Suppressor macrophage (primary cell): ENCODE measurements at regions not wholly inside any gene's neighbourhood (a gene's known extent, or its start where the extent isn't known, plus 50 kb on each side); places are given as distances from the start of the nearest gene placed in this dataset.

Source experiments
- DNase-seq, 4 experiments: peaks; one replicate each; pipeline ENCODE4 v3.0.0-alpha.2; 2020 to 2022

DNA sequence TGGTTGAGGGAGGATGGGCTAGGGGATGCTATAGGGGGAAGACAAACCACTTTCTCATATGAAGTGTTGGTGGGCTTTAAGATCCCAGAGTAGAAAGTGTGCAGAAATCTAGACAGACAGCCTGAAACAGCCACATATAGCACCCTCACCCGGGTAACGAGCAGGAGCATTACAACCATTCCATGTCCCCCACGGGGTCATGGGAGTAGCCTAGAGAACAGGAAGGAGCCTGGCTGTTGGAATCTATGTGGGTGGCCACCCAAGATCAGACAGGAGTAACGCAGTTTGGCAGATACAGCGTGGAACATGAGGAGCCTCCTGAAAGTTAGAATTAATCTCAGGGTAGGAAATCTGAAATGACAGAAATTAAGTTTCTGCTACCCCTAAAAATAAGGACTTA is 146.1 kb upstream of the RAI14 start:
- DNase-seq, result no peak

DNA sequence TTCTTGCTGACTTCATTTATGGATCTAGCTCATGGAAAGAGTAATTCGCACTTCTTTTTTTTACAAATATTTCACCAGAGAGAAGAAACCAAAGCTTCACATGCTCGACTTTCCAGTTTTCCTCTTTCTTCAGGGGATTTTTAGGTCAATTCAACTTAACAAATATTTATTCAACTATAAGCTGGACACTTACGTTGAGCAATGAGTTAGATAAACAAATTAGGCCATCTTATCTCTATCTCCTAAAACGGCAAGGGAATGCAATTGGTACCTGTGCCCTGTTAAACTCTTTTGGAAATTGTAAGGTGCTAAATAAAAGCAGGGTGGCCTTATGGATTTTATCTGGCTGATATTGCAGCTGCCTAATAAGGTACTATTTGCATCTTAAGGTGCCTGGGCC is 145.1 kb upstream of the RAI14 start:
- no peak for DNase-seq

DNA sequence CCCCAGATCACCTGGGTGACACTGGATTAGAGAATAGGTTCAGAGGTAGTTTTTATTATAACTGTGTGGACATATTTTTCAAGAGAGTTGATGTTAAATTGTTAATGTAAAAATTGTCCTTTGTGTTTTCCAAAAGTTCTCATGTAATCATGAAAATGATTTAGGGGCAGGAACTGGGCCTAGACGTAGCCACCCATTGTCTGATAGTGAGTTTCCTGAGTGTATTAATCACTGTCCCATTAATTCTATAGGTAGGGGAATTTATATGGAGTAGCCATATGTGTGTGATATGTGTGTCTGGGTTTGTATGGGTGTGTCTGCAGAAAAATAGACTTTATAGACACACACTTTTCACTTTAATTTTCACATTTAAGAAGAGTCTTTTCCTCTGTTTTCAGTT is 144.6 kb upstream of the RAI14 start:
- DNase-seq, result no peak

DNA sequence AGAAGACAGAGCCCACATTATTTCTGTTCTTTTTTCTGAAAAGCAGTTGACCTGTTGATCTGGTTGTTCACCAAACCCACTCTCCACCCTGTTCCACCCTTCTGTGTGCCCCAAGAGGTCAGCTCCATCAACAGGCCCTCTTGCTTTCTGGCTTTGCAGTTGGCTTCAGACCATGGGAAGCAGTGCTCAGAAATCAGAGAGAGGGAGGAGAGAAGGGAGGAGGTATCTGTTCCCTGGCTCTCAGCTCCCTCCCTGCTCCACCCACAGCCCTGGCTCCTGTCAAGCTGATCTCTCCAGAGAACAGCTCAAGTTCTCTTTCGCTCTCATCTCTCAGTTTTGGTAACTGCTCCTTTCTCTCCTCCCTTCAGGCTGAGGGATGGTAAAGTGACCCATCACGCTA is 144.2 kb upstream of the RAI14 start:
- no peak for DNase-seq

DNA sequence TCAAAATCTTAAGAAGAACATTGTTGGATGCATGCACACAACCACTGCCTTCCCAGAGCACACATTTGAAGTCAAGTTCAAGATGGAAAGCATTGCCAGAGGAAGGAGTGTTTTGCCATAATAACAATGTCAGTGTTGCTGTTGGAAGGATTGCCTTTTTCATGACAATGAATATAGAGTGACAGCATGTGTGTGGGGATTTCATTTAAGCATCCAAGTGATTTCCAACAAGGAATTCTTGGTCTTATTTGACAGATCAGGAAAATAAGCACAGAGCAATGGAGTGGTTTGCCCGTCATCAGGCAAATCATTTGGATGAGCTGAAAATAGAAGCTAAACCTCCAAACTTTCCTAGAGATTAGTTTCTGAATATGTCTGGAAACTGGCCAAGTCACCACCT is 140.0 kb upstream of the RAI14 start:
- no peak for DNase-seq

DNA sequence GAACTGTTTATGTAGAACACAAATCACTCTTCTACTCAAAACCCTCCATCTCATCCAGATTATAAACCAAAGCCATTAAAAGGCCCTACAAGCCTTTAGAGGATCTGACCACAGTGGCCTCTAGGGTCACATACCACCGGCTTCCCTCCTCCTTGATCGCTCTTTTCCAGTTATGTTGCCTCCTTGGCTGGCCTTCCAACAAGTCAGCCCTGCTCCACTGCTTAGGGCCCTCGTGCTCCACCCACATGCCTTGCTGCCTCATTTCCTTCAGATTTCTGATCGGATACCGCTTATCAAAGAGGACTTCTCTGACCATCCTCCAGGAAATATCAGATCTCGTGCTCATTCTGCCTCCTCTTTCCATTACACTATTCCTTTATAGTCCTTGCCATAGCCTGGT is 139.4 kb upstream of the RAI14 start:
- no peak for DNase-seq

DNA sequence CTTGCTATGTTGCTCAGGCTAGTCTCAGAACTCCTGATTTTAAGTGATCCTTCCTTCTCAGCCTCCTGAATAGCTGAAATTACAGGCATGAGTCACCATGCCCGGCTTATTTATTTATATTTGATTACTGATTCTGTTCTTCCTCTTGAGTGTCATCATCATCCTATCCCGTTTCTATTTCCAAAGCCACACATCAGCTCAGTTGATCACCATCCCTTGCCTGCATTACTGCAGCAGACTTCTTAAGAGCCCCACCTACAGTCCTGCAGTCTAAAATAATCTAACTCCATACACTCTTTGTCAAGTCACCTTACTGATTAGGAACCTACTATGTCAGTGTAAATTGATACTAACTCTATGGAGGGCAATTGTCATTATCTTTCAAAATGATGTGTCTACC is 138.9 kb upstream of the RAI14 start:
- peak in 3 of 4 experiments; percentile 29 to 58 (median 46) for DNase-seq

DNA sequence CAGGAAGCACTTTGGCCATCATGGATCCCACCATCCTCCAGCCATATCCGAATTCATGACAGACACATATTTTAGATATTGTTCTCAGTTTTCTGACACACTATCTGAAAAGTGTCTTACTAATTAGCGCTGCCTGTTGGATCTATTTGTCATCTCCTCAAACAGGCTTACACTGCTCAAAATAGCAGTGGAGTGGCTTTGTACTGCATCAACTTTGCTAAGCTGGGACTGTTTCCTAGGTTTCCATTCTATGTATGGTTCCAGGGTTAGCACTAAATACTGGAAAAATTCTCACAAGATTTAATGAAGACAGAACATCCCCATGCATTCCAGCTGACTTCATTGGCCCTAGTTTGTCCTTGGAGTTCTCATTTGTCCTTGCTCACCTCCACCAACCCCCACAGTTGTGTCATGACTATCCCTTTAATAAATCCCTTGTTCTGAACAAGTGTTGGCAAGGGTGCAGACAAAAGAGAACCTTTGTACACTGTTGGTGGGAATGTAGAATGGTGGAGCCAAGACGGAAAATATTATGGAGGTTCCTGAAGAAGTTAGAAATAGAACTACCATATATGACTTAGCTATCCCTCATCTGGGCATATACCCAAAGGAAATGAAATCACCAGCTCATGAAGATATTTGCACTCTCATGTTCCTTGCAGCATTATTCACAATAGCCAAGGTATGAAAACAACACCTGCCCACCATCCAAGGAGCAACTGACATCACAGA is 136.5 kb upstream of the RAI14 start:
- no peak for DNase-seq

DNA sequence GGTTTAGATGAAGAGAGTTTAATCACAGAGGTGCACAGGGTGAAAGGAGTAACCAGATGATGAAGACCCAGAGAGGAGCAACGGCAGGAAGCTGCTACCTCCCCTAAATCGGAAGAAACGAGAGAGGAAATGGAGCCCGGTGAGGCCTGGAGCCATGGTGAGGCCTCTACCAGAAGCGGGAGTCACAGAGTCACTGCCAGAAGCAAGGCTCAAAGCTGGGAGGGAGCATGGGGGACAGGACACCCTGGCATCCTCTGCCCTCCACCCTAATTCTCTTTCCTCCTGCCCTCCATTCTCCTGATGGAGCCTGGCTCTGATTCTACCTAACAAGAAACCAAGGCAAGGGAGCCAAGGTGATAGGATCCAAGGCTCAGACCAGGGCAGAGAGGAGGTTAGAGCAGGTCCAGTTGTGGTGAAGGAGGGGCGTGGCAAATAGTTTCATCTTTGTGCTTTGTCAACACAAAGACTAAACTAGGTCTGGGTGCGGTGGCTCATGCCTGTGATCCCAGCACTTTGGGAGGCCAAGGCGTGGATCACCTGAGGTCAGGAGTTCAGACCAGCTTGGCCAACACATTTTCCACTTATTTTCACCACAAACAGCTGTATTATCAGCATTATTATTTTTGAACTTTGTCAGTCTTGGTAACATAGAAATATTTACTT is 134.4 kb upstream of the RAI14 start:
- DNase-seq, result no peak

DNA sequence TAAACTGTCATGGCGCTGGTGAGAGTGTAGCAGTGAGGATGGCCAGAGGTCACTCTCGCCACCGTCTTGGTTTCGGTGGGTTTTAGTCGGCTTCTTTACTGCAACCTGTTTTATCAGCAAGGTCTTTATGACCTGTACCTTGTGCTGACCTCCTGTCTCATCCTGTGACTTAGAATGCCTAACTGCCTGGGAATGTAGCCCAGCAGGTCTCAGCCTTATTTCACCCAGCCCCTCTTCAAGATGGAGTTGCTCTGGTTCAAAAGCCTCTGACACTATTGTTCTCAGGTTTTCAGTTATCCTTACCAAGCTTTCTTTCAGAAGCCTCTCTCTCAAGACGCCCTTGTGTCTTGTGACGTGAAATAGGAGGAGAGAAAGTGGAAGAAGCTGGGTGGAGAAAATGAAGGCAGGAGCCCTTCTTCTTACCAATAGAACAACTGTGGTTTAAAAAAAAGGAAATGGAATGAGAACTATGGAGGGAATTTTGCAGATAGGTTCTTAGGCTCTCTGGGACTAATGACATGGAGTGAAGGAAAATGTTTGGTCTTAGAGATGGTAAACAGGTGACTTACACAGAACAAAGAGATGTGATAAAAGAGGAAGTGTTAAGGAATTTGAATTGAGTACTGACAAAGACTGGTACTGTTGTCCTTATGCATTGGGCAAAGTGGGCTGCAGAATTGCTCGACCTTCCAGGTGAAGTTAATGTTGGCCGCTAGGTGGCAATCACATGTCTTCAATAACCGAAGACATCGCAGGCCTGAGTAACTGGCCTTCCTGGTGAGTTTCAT is 133.3 kb upstream of the RAI14 start:
- DNase-seq, result peak; percentile 74 to 88 (median 78)

DNA sequence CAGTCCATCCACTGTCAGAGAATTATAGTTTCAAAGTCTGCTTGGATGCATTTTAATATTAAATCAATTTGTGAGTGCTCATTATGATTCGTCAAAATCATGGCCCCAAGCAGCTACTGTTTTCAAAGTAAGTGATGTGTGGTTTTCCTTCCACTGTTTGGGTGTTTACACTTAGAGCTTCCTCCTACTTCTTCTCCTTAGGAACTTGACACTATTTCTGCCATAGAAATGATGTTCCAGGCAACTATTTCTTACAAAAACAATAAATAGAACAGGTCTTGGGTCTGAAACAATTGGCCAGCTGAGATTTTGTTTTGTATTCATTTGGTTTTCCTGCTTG is 132.8 kb upstream of the RAI14 start:
- DNase-seq, result no peak

DNA sequence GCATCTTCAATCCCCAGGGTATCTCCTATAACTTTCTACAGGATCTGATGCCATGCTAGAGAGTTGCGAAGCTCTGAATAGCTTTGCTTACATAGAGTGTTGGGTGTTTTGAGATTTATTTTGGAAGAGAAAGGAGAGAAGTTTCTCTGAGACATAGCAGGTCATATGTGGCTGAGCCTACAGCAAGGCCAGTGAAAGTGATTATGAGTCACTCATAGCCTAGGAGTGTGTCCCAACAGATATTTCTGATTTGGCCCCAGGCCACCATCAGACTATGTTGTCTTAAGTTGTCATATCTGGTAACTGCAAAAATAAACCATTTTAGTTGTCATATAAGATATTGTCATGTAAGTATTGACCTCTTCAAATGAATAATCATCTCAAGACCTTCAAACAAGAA is 132.0 kb upstream of the RAI14 start:
- DNase-seq, result peak; percentile 34 to 58 (median 48)

DNA sequence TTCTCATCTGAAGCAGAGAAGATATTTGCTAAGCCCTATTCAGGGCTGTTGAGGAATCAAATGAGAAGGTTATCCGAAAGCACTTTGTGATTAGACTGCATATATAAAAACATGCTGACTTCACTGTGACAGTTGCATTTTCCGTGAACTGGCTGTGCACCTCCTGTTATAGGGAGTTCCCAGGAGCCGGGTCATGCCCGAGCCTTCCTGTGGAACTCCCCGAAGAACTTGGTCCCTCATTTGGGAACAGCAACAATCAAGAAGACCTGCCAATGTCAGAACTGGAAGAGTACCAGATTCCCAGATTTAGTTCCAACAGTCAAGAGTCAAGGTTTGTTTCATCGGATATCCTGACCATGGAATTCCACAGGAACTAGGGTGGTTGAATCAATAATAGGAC is 130.4 kb upstream of the RAI14 start:
- no peak for DNase-seq

DNA sequence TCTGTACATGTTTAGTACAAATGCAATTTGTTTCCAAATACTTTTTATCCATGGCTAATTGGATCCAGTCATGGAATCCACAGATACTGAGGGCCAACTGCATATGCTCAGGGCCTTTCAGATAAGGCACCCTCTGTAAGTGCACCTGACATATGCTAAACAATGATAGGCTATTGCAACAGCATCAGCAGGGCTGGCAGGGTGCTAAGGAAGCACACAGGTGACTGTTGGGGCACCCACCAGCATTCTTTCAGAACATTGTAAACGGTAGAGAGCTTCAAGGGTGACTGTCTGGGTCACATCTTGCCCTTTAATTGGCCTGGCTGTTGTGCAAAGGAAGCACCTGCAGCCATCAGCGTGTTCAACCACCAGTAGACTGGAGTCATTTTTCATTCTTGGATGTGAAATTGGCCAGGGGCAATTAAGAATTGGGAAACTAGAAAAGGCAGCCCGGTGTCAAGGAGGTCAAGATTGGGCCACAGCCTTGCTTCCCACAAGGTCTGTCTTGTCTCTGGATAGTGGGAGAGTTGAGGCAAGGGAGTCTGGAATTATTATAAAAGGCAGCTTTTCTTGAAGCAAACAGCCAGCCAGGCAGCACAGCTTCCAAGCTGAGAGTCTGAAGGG is 129.3 kb upstream of the RAI14 start:
- DNase-seq, result no peak

DNA sequence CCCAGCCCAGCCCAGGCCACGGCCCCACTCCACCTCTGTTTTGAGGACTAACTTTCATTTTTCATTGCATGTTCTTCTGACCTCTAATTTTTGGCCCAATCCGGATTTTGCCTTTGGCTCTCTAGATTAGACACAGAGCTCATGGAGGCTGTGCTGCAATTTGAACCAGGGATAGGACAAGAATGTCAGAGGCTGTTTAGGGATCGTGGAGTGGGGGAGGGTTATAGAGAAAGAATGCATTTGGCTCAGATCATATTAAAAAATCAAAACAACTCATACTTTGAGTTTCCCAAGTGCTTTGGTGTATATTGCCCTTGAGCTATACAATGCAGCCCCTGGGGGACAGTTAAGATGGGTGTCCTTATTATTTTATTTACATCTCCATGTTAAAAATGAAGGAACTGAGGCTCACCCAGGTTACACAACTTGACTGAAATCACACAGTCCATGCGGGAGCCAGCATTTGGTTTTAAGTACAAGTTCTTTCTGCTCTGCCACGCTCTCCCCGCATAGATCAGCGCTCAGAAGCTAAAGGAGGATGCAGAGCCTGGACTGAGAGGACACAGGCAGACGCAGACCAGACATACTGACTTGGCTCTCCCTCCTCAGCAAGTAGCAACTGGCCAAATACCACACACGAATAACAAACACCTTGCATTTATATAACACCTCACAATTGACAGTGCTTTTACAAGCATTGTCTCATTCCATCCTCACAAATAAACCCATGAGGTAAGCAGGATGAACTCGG is 126.4 kb upstream of the RAI14 start:
- DNase-seq, result no peak

DNA sequence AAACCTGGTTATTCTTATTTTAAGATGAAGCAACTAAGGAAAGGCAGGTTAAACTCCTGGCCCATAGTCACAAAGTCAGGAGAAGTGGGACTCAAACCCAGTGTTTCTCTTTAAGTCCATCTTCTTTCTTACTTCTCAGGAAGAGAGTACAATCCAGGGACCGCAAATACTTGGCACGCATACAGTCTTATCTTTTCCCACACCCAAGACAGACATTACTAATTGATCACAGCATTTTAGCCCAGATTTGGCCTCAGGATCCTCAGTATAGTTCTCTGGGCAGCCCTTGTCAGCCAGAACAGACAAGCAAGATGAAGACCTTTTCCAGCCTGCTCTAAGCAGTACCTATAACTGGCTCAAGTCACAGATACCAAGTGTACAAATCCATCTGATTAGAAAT is 125.5 kb upstream of the RAI14 start:
- no peak for DNase-seq

DNA sequence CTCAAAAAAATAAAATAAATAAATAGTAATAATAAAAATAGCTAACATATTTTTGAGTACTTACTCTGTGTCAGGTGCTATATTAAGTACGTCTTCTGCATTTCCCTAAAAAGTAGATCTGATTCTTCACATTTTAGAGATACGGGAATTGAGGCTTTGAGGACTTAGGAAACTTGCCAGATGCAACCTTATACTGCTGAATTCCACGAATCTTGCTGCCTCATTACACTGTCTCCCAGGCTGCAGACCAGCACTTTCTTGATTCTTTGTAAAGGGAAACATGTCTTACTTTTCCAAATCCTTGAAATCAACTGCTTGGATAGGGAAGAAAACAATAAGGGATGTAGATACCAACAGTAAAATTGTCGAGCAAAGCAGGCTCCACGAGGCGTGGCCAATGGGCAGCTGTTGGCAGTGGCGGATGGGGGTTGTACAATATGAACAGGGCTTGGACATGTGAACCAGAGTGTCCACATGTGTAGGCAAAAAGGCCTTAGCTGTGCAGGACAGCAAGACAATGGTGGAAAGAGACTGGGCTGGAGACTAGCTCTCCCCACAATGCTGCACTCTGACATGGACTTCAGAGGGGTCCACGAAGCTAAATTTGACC is 124.3 kb upstream of the RAI14 start:
- no peak for DNase-seq

DNA sequence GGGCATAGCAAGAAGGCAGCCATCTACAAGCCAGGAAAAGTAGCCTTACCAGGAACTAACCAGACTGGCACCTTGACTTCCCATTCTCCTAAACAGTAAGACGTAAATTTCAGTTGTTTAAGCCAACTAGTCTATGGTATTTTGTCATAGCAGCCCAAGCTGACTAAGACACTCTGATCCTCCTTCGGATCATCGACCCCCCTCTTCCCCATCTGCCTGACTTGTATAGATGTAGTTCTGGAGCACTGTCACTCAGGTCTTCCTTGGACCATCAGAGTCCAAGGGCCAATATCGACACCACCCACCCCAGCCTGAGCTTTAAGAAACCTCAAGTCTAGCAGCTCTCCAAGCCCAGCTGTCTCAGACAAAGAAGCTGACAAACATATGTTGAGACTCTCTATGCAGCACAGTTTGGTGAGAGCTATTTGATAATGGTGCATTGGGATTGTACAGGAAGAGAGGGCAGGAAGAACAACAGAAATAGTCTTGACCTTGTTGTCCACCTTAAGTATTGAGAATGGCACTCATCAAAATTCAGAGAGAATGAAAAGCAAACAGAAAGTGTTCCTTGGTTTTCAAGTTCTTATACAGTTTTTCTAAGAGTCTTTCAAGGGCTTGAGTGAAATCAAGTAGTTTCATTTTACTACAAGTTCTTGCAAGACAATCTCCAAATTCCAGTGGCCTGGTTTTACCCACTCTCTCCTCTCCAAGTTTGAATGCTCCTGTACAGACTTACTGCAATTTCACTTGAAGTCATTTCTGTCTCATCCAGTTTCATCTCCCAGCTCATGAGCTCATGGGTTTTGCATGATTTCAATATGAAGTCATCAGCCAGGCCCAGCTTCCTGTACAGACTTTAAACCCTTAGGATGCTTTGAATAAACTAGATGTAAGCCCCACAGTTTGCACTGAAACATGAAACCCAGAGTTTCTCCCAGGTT is 122.3 kb upstream of the RAI14 start:
- no peak for DNase-seq

DNA sequence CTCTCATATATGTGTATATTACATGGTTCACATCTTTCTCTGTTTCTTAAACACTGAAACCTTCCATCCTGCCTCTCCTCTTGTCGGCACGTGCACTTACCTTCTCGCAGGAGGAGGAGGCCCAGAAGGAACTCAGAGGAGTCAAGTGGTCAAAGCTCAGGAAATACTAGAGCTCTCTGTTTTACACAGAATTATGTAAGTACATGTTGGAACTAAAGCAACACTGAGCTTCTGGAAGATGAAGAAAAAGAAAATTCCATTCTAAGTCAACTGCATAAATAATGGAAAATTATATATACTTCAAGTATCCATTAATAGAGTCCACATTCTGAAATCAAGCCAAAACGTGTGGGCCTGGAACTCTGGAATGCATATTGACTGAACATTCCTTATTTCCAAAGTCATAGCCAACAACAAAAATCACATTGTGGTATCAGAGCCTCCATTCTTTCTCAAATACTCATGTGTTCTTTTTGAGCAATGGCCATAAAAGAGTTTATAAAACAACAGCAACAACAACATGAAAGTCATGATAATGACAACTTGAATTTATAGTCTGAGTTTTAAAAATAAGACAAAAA is 121.5 kb upstream of the RAI14 start:
- no peak for DNase-seq

DNA sequence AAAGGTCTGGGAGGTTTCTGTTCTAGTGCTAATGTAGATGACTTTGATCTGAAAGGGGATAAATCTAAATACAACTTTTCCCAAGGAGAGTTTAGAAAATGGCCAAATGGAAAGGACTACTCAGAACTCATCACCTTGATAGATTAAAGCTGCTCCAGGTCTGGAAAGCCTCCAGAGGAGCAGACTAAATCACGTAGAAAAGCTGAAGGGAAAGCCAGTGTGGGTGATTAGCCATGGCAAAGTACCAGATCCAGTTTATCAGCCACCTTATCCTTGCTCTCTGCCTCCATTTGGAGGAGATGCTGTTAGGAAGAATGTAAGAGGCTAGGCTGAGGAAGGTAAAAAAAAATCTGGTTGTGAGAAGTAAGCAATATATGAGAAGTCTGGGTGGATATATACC is 120.7 kb upstream of the RAI14 start:
- DNase-seq, result no peak
